ENCODE measurements at regions not wholly inside any gene's neighbourhood (a gene's known extent, or its start where the extent isn't known, plus 50 kb on each side); places are given as distances from the start of the nearest gene placed in this dataset.

DNA sequence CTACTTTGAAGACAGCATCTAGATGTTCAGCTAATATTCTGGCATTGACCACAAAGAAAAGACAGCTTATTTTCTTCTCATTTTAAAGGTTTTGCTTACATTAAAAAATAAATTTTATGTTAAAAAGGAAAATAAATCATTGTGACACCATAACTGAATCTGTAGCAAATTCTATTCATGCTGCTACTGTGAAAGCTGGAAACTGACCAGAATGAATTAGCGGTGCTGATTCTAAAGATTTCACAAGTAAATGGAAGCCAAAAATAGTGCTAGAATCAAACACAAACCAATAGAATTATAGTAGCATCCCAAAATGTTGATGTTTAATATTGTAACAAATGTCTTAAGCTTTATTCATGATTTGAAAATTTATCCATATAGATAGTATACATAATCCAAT, 850.0 kb upstream of the FBXO33 start:
- TF ChIP-seq, protein P1, sequence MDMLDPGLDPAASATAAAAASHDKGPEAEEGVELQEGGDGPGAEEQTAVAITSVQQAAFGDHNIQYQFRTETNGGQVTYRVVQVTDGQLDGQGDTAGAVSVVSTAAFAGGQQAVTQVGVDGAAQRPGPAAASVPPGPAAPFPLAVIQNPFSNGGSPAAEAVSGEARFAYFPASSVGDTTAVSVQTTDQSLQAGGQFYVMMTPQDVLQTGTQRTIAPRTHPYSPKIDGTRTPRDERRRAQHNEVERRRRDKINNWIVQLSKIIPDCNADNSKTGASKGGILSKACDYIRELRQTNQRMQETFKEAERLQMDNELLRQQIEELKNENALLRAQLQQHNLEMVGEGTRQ (IDR thresholded peaks at IDR 0.05; ENCODE audit: borderline replicate concordance, low read depth, low read length) = no peak
- no peak for TF ChIP-seq CTCF (IDR thresholded peaks at IDR 0.05)
- no peak for TF ChIP-seq POLR2AphosphoS5 (IDR thresholded peaks at IDR 0.05; ENCODE audit: low read depth, low read length)
- TF ChIP-seq MAX (IDR thresholded peaks at IDR 0.05; ENCODE audit: low read depth) = no peak
- no peak for TF ChIP-seq CHD2 (IDR thresholded peaks at IDR 0.05; ENCODE audit: low read length, partially characterized antibody)
- TF ChIP-seq EZH2phosphoT487 (IDR thresholded peaks at IDR 0.05; ENCODE audit: borderline replicate concordance, low read depth) = no peak
- TF ChIP-seq MXI1 (IDR thresholded peaks at IDR 0.05; ENCODE audit: low read depth, low read length) = no peak
- no peak for TF ChIP-seq IRF3 (IDR thresholded peaks at IDR 0.05; ENCODE audit: low read depth, low read length)
- no peak for TF ChIP-seq EP300 (IDR thresholded peaks at IDR 0.05; ENCODE audit: borderline replicate concordance in 1 of 2, low read depth in 1 of 2, low read length in 1 of 2)
